Panc1 (cell line): ENCODE measurements at regions not wholly inside any gene's neighbourhood (a gene's known extent, or its start where the extent isn't known, plus 50 kb on each side); places are given as distances from the start of the nearest gene placed in this dataset.

ENCODE experiments used
- ATAC-seq: fragments of 200-7000 bp; cut with Tn5 transposase; 2 replicates; pipeline ENCODE4 v1.9.1; 2020; ENCODE audit warnings: mild to moderate bottlenecking, moderate library complexity
- BruUV-seq: library from RNA; stranded (reverse); fragments of 400-500 nt; replicated peaks from 2 replicates; lab custom pipeline; 2021; lab: Mats Ljungman, UMichigan
- CTCF ChIA-PET: fragments of 300-600 bp; sonication (Branson Sonifier 250); formaldehyde crosslinking; loops from one replicate; lab custom pipeline; 2022; ENCODE audit warnings: antibody characterized with exemption; lab: Charles Lee
- POLR2A ChIA-PET: fragments of 300-600 bp; sonication (Branson Sonifier 250); formaldehyde crosslinking; loops from one replicate; lab custom pipeline; 2022; ENCODE audit warnings: antibody characterized with exemption; lab: Charles Lee
- DNase-seq: peaks from one replicate; pipeline ENCODE4 v3.0.0-alpha.2; 2010; ENCODE audit warnings: low read depth, low spot score
- H3K27ac ChIP-seq: 2 replicates; pipeline ENCODE4 v1.5.1; 2011; ENCODE audit warnings: mild to moderate bottlenecking, low read length, inconsistent platforms
- H3K27me3 ChIP-seq: fragments of 200-500 bp; sonication (Bioruptor generic); 2 replicates; pipeline ENCODE4 v1.6.0; 2014; ENCODE audit warnings: low read length, inconsistent platforms; ENCODE audit not compliant: control insufficient read depth, insufficient read depth
- H3K36me3 ChIP-seq: fragments of 200-500 bp; sonication (Bioruptor generic); 2 replicates; pipeline ENCODE4 v1.5.1; 2014; ENCODE audit warnings: inconsistent platforms, mild to moderate bottlenecking, low read length, moderate library complexity; ENCODE audit not compliant: control insufficient read depth, insufficient read depth
- H3K4me1 ChIP-seq: 2 replicates; pipeline ENCODE4 v1.5.1; 2011; ENCODE audit warnings: inconsistent platforms, mild to moderate bottlenecking, low read length, moderate library complexity; ENCODE audit not compliant: control insufficient read depth, insufficient read depth
- H3K4me3 ChIP-seq, 2 experiments: 2 replicates each; pipeline ENCODE4 v1.5.1; 2011 to 2012; ENCODE audit warnings: low read depth in 2 of 2, low read length in 2 of 2, mild to moderate bottlenecking in 2 of 2, inconsistent platforms in 1 of 2, moderate library complexity in 1 of 2
- H3K9me3 ChIP-seq: fragments of 200-500 bp; sonication (Bioruptor generic); 2 replicates; pipeline ENCODE4 v1.5.1; 2014; ENCODE audit warnings: low read depth, mild to moderate bottlenecking, inconsistent platforms, low read length, moderate library complexity; ENCODE audit not compliant: control insufficient read depth, insufficient read depth
- POLR2AphosphoS5 ChIP-seq: IDR thresholded peaks from 2 replicates; pipeline ENCODE4 v1.6.1; 2012; ENCODE audit warnings: mild to moderate bottlenecking, low read depth, low read length, moderate library complexity
- SIN3A ChIP-seq: IDR thresholded peaks from 2 replicates; pipeline ENCODE4 v1.6.1; 2012; ENCODE audit warnings: low read depth, mild to moderate bottlenecking, low read length, moderate library complexity, borderline replicate concordance; ENCODE audit not compliant: insufficient read depth
- TCF7L2 ChIP-seq: IDR thresholded peaks from 2 replicates; pipeline ENCODE4 v1.6.1; 2011; ENCODE audit warnings: mild to moderate bottlenecking, low read depth, low read length, inconsistent platforms
- in situ Hi-C: cut with HindIII; loops from 2 replicates; pipeline ENCODE4 v1.10.0; 2016; ENCODE audit warnings: low sequenced_read_pairs, low pct_unique_long_range_greater_than_20kb
- intact Hi-C: fragments of 100-400 bp; cut with micrococcal nuclease; formaldehyde crosslinking; loops from one replicate; pipeline ENCODE4 v1.10.0; 2022; ENCODE audit not compliant: unreplicated experiment
- TF ChIP-seq, protein P1 (sequence below): fragments of 450-650 bp; IDR thresholded peaks from 2 replicates; pipeline ENCODE4 v1.5.1; 2017; ENCODE audit warnings: mild to moderate bottlenecking
- TF ChIP-seq, protein P2 (sequence below), 2 experiments: IDR thresholded peaks; 2 replicates each; pipeline ENCODE4 v1.6.1; 2011 to 2012; ENCODE audit warnings: low read depth in 2 of 2, control low read depth in 1 of 2, low read length in 1 of 2, mild to moderate bottlenecking in 1 of 2, moderate library complexity in 1 of 2; ENCODE audit not compliant: insufficient read depth in 1 of 2

DNA sequence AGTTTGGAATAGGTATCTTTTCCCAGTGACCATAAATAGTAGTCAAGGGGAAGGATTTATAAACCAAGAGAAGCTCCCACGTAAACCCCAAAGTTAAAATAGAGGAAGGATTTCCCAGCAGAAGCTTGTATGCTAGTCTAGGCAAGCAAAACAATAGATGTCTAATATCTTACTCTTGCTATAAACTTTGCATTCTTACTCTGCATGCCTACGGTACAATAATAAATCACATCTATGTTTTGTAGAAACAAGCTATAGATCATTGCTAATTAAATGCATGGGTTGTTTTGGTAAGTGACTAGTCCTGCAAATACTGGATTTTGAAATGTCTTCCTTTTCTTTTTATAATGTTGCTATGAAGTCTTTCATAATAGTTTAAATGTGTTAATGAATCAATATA is 585.5 kb downstream of the INHBA start:
- H3K36me3 ChIP-seq = no peaks in the 10 kb centered on the region
- H3K4me3 ChIP-seq = no peak overlapping the region
- ChIA-PET CTCF (interaction anchor here (0.6 kb wide), 2 partner anchors 155 to 287 kb away, joined by 4 to 5 read pairs; no protein-coding TSS in a partner anchor), POLR2A (no interaction called here)
- no peak for DNase-seq
- intact Hi-C loops = no loop called here
- no peak for ATAC-seq
- no TSS peak for BruUV-seq
- H3K4me1 ChIP-seq = no peaks in the 10 kb centered on the region
- H3K27ac ChIP-seq = no peak overlapping the region
- TF ChIP-seq POLR2AphosphoS5 = no peak
- TF ChIP-seq SIN3A = no peak
- TF ChIP-seq TCF7L2 = no peak
- TF ChIP-seq, protein P1, sequence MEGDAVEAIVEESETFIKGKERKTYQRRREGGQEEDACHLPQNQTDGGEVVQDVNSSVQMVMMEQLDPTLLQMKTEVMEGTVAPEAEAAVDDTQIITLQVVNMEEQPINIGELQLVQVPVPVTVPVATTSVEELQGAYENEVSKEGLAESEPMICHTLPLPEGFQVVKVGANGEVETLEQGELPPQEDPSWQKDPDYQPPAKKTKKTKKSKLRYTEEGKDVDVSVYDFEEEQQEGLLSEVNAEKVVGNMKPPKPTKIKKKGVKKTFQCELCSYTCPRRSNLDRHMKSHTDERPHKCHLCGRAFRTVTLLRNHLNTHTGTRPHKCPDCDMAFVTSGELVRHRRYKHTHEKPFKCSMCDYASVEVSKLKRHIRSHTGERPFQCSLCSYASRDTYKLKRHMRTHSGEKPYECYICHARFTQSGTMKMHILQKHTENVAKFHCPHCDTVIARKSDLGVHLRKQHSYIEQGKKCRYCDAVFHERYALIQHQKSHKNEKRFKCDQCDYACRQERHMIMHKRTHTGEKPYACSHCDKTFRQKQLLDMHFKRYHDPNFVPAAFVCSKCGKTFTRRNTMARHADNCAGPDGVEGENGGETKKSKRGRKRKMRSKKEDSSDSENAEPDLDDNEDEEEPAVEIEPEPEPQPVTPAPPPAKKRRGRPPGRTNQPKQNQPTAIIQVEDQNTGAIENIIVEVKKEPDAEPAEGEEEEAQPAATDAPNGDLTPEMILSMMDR = no peak
- TF ChIP-seq, protein P2, sequence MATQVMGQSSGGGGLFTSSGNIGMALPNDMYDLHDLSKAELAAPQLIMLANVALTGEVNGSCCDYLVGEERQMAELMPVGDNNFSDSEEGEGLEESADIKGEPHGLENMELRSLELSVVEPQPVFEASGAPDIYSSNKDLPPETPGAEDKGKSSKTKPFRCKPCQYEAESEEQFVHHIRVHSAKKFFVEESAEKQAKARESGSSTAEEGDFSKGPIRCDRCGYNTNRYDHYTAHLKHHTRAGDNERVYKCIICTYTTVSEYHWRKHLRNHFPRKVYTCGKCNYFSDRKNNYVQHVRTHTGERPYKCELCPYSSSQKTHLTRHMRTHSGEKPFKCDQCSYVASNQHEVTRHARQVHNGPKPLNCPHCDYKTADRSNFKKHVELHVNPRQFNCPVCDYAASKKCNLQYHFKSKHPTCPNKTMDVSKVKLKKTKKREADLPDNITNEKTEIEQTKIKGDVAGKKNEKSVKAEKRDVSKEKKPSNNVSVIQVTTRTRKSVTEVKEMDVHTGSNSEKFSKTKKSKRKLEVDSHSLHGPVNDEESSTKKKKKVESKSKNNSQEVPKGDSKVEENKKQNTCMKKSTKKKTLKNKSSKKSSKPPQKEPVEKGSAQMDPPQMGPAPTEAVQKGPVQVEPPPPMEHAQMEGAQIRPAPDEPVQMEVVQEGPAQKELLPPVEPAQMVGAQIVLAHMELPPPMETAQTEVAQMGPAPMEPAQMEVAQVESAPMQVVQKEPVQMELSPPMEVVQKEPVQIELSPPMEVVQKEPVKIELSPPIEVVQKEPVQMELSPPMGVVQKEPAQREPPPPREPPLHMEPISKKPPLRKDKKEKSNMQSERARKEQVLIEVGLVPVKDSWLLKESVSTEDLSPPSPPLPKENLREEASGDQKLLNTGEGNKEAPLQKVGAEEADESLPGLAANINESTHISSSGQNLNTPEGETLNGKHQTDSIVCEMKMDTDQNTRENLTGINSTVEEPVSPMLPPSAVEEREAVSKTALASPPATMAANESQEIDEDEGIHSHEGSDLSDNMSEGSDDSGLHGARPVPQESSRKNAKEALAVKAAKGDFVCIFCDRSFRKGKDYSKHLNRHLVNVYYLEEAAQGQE (IDR thresholded peaks at IDR 0.05; ENCODE audit: insufficient read depth in 1 of 2, low read depth in 2 of 2, low read length in 1 of 2) = no peak
- H3K27me3 ChIP-seq = no peaks in the 10 kb centered on the region
- no peaks in the 10 kb centered on the region for H3K9me3 ChIP-seq
- in situ Hi-C loops = no loop called here

DNA sequence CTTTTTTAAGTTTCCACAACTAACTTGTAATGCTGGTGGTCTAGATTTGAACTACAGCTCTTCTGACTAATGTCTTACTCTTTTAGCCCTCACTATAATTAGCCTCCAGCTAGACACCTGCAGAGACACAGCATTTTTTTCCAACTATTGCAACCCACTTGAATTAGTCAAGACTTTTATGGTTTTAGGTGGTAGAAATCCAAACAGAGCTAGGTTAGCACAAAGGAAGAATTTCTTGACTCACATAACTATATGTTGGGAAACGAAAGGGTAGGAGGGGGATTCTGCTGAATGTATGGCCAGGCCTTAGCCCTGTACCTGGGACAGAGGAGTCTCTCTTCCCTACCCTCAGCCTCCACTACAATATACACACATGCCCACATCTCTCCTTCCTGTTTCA is 586.1 kb downstream of the INHBA start:
- ATAC-seq = no peak
- CTCF ChIA-PET = interaction anchor here (0.6 kb wide), 1 partner anchor 288 kb away, joined by 4 read pairs; no protein-coding TSS in a partner anchor

More for the DNA sequence above, 586.1 kb downstream of the INHBA start:
- H3K4me3 ChIP-seq = no peak overlapping the region
- in situ Hi-C loops (no loop called here), intact Hi-C loops (no loop called here)
- no peaks in the 10 kb centered on the region for H3K27me3 ChIP-seq
- BruUV-seq = no TSS peak
- no peak overlapping the region for H3K27ac ChIP-seq
- H3K4me1 ChIP-seq = no peaks in the 10 kb centered on the region
- no peak for DNase-seq
- no peaks in the 10 kb centered on the region for H3K9me3 ChIP-seq
- TF ChIP-seq POLR2AphosphoS5 (no peak), SIN3A (no peak), TCF7L2 (no peak)
- TF ChIP-seq, protein P1 = no peak
- TF ChIP-seq, protein P2 (IDR thresholded peaks at IDR 0.05; ENCODE audit: insufficient read depth in 1 of 2, low read depth in 2 of 2, low read length in 1 of 2) = no peak
- POLR2A ChIA-PET = no interaction called here
- H3K36me3 ChIP-seq = no peaks in the 10 kb centered on the region
